ENCODE measurements at regions not wholly inside any gene's neighbourhood (a gene's known extent, or its start where the extent isn't known, plus 50 kb on each side); places are given as distances from the start of the nearest gene placed in this dataset.

DNA sequence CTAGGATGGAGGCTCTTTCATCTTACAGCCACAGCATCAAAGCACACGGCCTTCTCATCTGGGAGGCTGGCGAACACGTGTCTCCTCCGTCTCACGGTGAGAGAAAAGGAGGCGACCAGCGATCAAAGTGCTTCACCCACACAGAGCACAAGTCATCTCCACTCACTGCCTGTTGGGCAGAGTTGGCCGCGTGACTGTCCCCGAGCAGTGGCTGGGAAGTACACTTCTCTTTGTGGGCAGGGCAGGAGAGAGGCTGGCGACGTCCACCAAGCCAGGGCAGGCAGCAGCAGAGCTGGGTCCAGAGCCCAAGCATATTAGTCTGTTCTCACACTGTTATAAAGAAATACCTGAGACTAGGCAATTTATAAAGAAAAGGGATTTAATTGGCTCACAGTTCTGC is 64.1 kb upstream of the FOXC1 start:
- Histone ChIP-seq H3K36me3 (ENCODE audit: low read depth, missing control alignments) (no peaks in the 10 kb centered on the region), H3K4me1 (no peaks in the 10 kb centered on the region), H3K4me3 (no peak overlapping the region), H3K27me3 (no peaks in the 10 kb centered on the region), H3K9me3 (no peaks in the 10 kb centered on the region), H3K27ac (no peak overlapping the region)
- DNase-seq: no peak
- TF ChIP-seq POLR2A (IDR thresholded peaks at IDR 0.05): no peak
- TF ChIP-seq, protein P1, sequence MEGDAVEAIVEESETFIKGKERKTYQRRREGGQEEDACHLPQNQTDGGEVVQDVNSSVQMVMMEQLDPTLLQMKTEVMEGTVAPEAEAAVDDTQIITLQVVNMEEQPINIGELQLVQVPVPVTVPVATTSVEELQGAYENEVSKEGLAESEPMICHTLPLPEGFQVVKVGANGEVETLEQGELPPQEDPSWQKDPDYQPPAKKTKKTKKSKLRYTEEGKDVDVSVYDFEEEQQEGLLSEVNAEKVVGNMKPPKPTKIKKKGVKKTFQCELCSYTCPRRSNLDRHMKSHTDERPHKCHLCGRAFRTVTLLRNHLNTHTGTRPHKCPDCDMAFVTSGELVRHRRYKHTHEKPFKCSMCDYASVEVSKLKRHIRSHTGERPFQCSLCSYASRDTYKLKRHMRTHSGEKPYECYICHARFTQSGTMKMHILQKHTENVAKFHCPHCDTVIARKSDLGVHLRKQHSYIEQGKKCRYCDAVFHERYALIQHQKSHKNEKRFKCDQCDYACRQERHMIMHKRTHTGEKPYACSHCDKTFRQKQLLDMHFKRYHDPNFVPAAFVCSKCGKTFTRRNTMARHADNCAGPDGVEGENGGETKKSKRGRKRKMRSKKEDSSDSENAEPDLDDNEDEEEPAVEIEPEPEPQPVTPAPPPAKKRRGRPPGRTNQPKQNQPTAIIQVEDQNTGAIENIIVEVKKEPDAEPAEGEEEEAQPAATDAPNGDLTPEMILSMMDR (IDR thresholded peaks at IDR 0.05): no peak
- intact Hi-C loops (cut with DNase I; ENCODE audit: low total_unique reads): no loop called here
- WGBS, 2 donors: 98% methylated on average over 10 to 12 of the region's 12 CpGs

DNA sequence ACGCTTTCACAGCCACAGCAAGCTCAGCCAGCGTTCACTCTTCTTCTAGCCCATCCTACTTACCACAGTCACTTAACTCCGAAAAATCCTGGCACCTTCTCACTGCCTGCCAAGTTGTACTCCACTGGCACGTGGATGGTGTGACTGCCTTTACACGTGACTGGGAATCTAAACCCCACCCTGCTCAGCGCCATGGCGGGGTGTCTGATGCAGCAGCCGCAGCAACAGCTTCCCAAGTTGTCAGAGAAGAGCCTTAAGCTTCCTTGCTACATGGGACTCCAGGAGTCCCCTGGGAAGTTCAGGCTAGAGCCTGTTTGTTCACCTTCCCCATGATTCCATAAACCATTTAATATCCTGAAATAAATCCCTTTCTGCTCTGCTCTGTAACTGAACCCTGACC is 61.9 kb upstream of the FOXC1 start:
- H3K36me3 ChIP-seq (ENCODE audit: low read depth, missing control alignments): no peaks in the 10 kb centered on the region

DNA sequence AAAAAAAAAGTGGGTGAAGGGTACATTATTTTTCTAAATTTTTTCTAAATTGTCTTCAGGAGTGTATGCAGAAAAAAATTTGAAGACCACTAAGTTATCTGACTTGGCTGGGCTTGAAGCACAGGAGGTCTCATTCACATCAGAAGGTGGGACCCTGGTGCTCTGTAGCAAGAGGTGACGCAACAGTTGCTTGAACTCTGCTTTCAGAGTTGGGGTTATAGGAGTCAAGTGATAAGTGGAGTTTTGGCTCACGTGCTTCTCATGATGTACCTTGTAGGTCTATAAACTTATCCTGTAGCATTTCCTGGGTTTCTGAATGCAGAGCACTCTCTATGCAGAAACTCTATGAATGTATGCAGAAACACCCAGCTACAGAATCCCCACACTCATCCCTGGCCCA is 58.5 kb upstream of the FOXC1 start:
- Histone ChIP-seq H3K4me1 (peaks cover 9% of the 10 kb centered on the region), H3K36me3 (ENCODE audit: low read depth, missing control alignments) (no peaks in the 10 kb centered on the region), H3K4me3 (no peak overlapping the region), H3K9me3 (no peaks in the 10 kb centered on the region), H3K27ac (no peak overlapping the region), H3K27me3 (no peaks in the 10 kb centered on the region)
- DNase-seq: no peak
- TF ChIP-seq, protein P1 (IDR thresholded peaks at IDR 0.05): no peak
- no peak for TF ChIP-seq POLR2A (IDR thresholded peaks at IDR 0.05)
- intact Hi-C loops (cut with DNase I; ENCODE audit: low total_unique reads): no loop called here
- 88 to 97% methylated on average over 2 of the region's 2 CpGs for WGBS, 2 donors

More for the DNA sequence above, 61.9 kb upstream of the FOXC1 start:
- Histone ChIP-seq H3K27me3 (no peaks in the 10 kb centered on the region), H3K9me3 (no peaks in the 10 kb centered on the region), H3K4me3 (no peak overlapping the region), H3K27ac (no peak overlapping the region), H3K4me1 (no peaks in the 10 kb centered on the region)
- WGBS, 2 donors: 92 to 93% methylated on average over 8 of the region's 8 CpGs
- intact Hi-C loops (cut with DNase I; ENCODE audit: low total_unique reads): no loop called here
- TF ChIP-seq POLR2A (IDR thresholded peaks at IDR 0.05): no peak
- TF ChIP-seq, protein P1 (IDR thresholded peaks at IDR 0.05): no peak
- DNase-seq: no peak

DNA sequence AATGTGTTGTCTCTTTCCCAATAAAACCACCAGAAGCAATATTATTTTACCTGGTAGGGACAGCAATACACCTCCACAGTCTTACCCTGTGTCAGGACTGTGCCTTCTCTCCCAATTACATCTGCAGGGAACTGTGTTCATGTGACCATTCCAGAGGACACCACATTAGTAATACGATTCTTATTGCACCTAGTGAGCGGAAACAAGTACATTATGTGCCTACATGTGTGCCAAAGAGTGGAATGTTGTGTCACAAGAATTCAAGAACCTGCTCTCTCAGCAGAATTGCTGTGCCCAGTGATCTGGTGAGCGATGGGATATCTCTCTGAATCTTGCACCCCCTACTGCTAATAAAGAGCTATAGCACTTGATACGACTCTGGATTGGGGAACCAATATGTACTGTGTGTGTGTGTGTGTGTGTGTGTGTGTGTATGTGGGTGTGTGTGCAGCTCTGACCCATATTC is 57.4 kb upstream of the FOXC1 start:
- no peak for TF ChIP-seq POLR2A (IDR thresholded peaks at IDR 0.05)
- TF ChIP-seq, protein P1 (IDR thresholded peaks at IDR 0.05): peak in 1 of 3 experiments; percentile 22
- H3K27me3 ChIP-seq: no peaks in the 10 kb centered on the region
- no peak for DNase-seq
- no peaks in the 10 kb centered on the region for H3K9me3 ChIP-seq
- H3K27ac ChIP-seq: no peak overlapping the region
- H3K36me3 ChIP-seq (ENCODE audit: low read depth, missing control alignments): no peaks in the 10 kb centered on the region
- WGBS, 2 donors: 64 to 81% methylated on average over 4 of the region's 4 CpGs
- intact Hi-C loops (cut with DNase I; ENCODE audit: low total_unique reads): no loop called here
- no peak overlapping the region for H3K4me3 ChIP-seq
- H3K4me1 ChIP-seq: peaks cover 9% of the 10 kb centered on the region

DNA sequence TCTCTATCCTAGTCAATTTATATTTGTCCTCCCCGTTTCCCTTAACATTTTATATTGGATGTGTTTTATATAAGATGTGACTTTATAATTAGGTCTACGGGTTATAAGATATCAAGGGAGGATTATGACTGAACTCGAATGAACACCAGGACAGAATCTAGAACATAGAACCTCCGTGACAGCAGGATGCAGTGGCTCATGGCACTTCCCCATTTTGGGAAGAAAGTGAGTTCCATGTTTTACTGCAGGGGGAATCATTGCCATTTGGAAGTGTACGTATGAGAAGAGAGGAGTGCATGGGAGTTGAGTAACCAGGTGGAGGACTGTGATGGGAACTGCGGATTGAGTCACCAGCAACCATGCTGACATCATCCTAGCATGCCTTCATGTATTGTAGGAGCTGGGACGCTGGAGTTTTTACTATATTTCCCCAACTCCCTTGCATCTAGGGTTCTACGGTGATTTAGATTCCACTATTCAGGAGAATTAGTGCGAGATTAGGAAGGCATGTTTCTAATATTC is 56.1 kb upstream of the FOXC1 start:
- Histone ChIP-seq H3K36me3 (ENCODE audit: low read depth, missing control alignments) (no peaks in the 10 kb centered on the region), H3K4me3 (no peak overlapping the region), H3K27ac (no peak overlapping the region), H3K27me3 (no peaks in the 10 kb centered on the region), H3K9me3 (no peaks in the 10 kb centered on the region), H3K4me1 (peaks cover 9% of the 10 kb centered on the region)
- TF ChIP-seq POLR2A (IDR thresholded peaks at IDR 0.05): no peak
- TF ChIP-seq, protein P1 (IDR thresholded peaks at IDR 0.05): no peak
- WGBS, 2 donors: 58 to 79% methylated on average over 9 of the region's 9 CpGs
- no peak for DNase-seq
- intact Hi-C loops (cut with DNase I; ENCODE audit: low total_unique reads): no loop called here

Measured in testis (tissue), 2 donors.